Activated CD4-positive, alpha-beta T cell treated with anti-CD3 and anti-CD28 coated beads, Interleukin-2, amount 50 U/mL, for 16 hours (primary cell): ENCODE measurements at regions not wholly inside any gene's neighbourhood (a gene's known extent, or its start where the extent isn't known, plus 50 kb on each side); places are given as distances from the start of the nearest gene placed in this dataset.
"Not testable (repeated sequence)": the region's sequence is repeated elsewhere in the genome, so short reads cannot be mapped to it uniquely, and the experiment has no call there.

Experiments
- DNase-seq: peaks from one replicate; pipeline ENCODE4 v3.0.0-alpha.2; 2020

DNA sequence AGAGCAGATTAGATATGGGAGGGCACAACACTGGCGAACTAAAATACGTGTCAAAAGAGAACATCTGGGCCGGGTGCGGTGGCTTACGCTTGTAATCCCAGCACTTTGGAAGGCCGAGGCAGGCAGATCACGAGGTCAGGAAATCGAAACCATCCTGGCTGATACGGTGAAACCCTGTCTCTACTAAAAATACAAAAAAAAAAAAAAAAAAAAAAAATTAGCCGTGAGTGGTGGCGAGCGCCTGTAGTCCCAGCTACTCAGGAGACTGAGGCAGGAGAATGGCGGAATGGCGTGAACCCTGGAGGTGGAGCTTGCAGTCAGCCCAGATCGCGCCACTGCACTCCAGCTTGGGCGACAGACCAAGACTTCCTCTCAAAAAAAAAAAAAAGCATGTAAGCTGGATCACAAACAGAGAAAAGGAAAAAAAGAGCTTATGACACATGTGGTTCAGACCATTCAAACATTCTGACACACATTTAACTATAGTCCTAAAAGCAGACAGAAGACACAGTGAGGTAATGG is 1716.9 kb downstream of the SI start:
- not testable (repeated sequence) for DNase-seq

DNA sequence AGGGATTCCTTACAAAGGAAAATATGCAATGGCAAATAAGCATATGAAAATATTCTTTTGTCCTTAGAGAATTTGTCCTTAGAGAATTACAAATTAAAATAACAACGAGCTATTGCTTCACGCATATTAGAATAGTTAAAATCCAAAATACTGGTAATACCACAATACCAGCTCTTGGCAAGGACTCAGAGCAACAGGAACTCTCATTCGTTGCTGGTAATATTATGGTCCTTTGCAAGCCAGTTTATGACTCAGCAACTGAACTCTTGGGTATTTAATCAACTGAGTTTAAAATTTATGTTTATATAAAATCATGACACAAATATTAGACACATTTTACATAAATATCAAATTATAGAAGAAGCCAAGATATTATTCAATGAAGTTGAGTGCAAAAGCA is 1730.4 kb downstream of the SI start:
- DNase-seq, result no peak

DNA sequence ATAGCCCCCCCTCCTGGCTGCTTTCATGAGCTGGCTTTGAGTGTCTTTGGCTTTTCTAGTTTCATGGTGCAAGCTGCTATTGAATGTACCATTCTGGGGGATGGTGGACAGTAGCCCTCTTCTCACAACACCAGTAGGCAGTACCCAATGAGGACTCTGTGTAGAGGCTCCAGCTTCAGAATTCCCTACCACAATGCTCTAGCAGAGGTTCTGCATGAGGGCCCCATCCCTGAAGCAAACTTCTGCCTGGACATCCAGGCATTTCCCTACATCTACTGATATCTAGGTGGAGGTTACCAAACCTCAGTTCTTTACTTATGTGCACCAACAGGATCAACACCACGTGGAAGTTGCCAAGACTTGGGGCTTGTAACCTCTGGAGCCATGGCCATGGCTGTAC is 1742.9 kb downstream of the SI start:
- no peak for DNase-seq

DNA sequence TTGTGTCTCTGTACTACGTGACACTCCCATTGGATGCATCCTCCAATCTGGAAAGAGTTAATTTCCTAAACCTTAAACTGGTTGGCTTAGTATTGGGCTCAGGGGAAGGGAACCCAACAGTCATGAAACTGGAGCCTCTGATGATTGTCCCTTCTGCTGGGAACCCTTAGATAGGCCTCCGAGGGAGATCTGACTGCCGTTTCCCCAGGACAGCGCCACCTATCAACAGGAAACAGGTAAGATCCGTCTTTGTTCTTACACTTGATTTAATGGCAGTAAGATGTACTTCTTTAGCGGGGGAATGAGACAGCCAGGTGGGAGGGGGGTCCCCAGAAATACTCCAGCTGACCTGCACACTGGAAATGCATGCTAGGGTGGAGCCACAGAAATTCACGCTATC is 1749.6 kb downstream of the SI start:
- DNase-seq, result no peak

DNA sequence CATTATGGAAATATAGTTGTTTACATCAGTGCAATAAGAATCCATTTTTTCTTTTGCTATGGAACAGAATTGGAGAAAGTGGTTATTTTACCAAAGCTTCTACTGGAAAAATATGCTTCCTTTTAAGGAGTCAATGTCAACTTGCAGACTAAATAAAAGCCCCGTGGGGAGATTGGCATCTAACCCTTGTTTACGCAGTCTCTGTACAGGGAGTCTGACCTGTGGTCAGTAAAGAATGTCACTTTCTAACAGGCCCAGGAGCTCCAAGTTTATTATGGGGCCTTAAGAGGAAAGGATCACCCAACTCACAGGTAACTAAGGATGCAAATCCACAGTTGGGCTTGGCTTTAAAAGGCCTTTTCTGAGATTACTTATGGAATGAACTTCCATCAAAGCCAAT is 1751.2 kb downstream of the SI start:
- DNase-seq, result no peak

DNA sequence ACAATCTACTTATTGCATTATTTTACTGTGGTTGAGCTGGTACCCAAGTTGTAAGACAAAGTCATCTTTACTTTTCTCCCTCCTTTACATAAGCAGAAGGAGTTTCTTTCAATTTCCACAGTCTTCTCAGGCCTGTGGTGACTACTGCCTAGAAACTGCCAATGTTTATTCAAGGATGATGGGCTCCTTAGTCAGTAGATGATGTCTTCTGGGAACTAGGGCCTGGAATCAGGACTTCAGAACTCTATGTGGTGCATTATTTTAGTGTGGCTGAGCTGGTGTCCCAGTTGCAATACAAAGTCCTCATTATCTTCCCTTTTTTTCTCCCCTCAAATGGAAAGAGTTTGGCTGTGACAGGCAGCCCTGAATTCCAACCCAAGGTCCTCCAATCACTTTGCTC is 1762.5 kb downstream of the SI start:
- no peak for DNase-seq

- no peak for DNase-seq
Observed at GRCh38 chr3:163306405-163306804, 1771.9 kb downstream of the SI start.

DNA sequence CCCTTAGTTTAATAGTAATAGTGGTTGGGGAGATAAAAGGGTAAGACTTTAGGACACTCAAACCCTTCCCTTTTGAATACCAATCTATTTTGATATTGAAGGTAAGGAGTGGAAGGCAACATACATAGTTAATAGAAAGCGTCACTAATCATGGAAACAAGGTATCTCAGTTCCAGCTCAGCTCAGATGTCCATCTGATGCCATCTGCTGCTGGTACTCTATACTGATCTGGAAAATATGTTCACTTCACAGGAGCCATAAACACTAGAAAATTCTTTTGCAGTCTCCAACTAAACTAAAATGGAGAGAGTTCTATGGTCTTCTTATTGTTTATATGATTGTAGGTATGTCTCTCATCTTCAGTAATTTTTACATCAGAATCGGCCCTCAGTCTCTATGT is 1777.1 kb downstream of the OTOL1 start:
- DNase-seq, result no peak

GRCh38 chr3:163266731-163267130 is 1770.1 kb downstream of the OTOL1 start:
- DNase-seq, result no peak

DNA sequence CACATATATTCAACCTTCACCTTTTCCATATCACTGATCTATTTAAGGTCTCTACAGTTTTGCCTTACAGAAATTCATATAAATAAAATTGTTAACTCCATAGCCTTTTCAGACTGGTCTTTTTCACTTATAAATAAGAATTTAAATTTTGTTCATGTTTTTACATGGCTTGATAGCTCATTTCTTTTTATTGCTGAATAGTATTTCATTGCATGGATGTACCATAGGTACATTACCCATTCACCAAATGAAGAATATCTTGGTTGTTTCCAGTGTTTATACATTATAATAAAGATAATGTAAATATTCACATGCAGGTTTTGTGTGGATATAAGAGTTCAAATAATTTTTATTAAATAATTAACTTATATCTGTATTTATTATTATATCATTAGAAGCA is 1765.0 kb downstream of the OTOL1 start:
- DNase-seq, result no peak

GRCh38 chr3:163261056-163261455 is 1764.4 kb downstream of the OTOL1 start:
- no peak for DNase-seq

DNA sequence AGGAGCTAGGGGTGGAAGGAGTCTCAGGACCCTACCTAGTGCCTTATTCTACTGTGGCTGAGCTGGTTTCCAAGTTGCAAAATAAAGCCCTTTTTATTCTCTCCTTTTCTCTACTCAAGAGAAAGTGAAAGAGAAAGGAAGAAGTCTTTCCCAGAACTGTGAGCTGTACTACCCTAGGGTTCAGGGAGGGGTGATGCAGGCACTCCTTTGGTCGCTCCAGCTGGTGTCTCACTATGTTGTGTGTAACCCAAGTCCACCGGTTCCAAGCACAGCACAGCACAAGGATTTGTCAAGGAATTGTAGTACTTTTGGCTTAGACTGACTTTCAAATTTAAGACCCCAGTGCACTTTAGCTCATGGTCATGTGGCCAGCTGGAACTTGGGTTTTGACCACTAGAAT is 1721.7 kb downstream of the OTOL1 start:
- DNase-seq, result no peak

DNA sequence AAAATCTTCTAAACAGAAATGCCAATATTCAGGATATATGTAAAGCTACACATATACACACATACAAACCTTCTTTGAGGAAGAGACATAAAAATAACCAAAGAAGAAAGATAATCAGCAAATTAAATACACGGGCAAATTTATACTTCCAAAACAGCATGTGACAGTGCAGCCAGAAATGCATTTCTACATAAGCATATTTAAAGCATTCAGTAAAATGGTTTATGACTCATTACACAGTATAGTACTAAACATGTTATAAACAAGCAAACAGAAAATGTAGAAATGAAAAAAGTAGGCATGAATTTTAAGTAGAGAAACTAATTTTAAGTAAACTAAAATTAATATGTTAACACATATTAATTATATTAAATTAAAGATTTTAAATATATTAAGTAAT is 1717.2 kb downstream of the OTOL1 start:
- no peak for DNase-seq

DNA sequence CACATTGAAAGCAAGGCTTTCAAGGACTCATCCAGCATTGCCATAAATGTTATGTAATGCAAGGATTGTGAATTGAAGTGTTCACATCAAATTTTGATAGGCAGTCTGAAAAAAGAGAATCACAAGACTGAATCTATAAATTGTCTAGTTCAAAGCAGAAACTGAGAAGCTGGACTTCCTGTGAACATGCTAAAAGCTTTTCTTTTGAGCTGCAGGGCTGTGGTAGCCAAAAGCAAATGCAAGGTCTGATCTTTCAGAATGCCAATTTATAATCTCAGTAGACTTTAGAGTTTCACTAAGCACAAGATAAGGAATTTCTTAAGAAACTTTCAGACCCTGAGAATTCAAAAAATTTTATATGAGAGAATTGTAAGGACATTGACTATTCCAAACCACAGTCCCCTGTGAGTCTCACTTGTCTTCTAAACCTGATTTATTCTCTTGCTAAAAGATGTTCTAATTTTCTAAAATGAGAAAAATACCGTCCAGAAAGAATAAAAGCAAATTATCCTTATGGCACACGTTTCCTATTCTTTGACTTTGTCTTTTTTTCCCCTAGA is 1700.3 kb downstream of the OTOL1 start:
- no peak for DNase-seq

GRCh38 chr3:163196245-163196644 is 1699.6 kb downstream of the OTOL1 start:
- no peak for DNase-seq

- no peak for DNase-seq
Observed at GRCh38 chr3:163185721-163186350, 1689.2 kb downstream of the OTOL1 start.

DNA sequence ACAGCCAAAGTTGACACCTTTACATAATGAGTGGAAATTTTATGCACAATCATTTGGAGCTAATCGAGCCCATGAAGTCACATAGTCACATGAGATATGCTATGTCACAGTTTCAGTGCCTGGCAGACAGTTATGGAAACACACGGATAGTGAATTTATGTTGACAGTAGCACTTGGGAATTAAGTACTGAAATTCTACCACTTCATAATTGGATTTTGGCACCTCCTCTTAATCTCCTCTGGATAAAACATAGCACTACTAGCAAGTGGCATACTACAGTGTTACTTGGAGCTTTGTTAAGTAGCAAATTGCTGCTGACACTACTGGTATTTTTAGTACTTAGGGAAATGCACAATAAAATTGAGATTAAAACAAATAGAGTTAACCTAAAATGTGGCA is 1679.4 kb downstream of the OTOL1 start:
- DNase-seq, result no peak

DNA sequence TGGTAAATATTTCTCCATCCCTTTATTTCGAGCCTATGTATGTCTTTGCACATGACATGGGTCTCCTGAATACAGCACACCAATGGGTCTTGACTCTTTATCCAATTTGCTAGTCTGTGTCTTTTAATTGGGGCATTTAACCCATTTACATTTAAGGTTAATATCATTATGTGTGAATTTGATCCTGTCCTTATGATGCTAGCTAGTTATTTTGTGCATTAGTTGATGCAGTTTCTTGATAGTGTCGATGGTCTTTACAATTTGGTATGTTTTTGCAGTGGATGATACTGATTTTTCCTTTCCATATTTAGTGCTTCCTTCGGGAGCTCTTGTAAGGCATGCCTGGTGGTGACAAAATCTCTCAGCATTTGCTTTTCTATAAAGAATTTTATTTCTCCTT is 1675.9 kb downstream of the OTOL1 start:
- not testable (repeated sequence) for DNase-seq

GRCh38 chr3:163166197-163166596 is 1669.6 kb downstream of the OTOL1 start:
- DNase-seq, result no peak

- DNase-seq, result no peak
Observed at GRCh38 chr3:163159306-163159705, 1662.7 kb downstream of the OTOL1 start.

DNA sequence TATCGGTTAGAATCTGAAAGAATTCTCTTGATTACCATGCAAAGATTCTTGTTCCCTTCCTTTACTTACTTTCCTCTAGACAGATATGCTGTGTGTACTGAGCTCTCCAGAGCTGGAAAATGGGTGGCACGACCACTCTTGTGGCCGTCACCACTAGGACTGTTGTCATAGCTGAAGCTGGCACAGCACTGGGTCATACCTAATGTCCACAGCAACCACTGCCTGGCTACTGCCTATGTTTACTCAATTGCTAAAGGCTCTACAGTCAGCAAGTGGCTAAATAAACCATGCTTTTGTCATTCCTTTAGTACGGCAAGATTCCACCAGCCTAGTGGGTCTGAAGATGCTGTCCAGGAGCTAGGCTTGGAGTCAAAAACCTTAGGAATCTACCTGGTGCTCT is 1643.0 kb downstream of the OTOL1 start:
- no peak for DNase-seq

GRCh38 chr3:163138258-163138657 is 1641.7 kb downstream of the OTOL1 start:
- no peak for DNase-seq

- no peak for DNase-seq
Observed at GRCh38 chr3:163132111-163132510, 1635.5 kb downstream of the OTOL1 start.

- DNase-seq, result no peak
Observed at GRCh38 chr3:163129287-163129686, 1632.7 kb downstream of the OTOL1 start.

GRCh38 chr3:163126115-163126514 is 1629.5 kb downstream of the OTOL1 start:
- no peak for DNase-seq
